ENCODE measurements at regions not wholly inside any gene's neighbourhood (a gene's known extent, or its start where the extent isn't known, plus 50 kb on each side); places are given as distances from the start of the nearest gene placed in this dataset.

GRCh38 chr7:66454600-66455225, 174.0 kb upstream of the KCTD7 start:
- no peak for TF ChIP-seq CTCF (conservative IDR thresholded peaks at IDR 0.05; ENCODE audit: low read length)
- TF ChIP-seq EZH2phosphoT487 (IDR thresholded peaks at IDR 0.05; ENCODE audit: borderline replicate concordance) = no peak

Data from Loucy (cell line).